Stimulated activated naive B cell treated with anti-CD40 and anti-IgM and Interleukin-4, amounts not matched to agents 10 μg/mL and 1 μg/mL and 100 μg/mL, for 72 hours (primary cell): ENCODE measurements at regions not wholly inside any gene's neighbourhood (a gene's known extent, or its start where the extent isn't known, plus 50 kb on each side); places are given as distances from the start of the nearest gene placed in this dataset.
"Not testable (repeated sequence)": the region's sequence is repeated elsewhere in the genome, so short reads cannot be mapped to it uniquely, and the experiment has no call there.

ENCODE experiments used
- ATAC-seq, 2 donors: fragments of 150-1000 bp; cut with Tn5 transposase; replicated peaks; 2 replicates each; pipeline ENCODE4 v1.10.0; 2021; ENCODE audit warnings: moderate library complexity in 1 of 2
- DNase-seq: peaks from one replicate; pipeline ENCODE4 v3.0.0; 2021
- H3K27ac Mint-ChIP-seq: one replicate; pipeline ENCODE4 v1.8.0; 2022; ENCODE audit warnings: mild to moderate bottlenecking, mixed read lengths
- H3K27me3 Mint-ChIP-seq, 2 donors: one replicate each; pipeline ENCODE4 v1.8.0; 2022; ENCODE audit warnings: mixed read lengths in 2 of 2
- H3K36me3 Mint-ChIP-seq, 2 donors: one replicate each; pipeline ENCODE4 v1.8.0; 2022; ENCODE audit warnings: mixed read lengths in 2 of 2, mild to moderate bottlenecking in 1 of 2
- H3K4me1 Mint-ChIP-seq, 2 donors: one replicate each; pipeline ENCODE4 v1.8.0; 2022; ENCODE audit warnings: mixed read lengths in 2 of 2, mild to moderate bottlenecking in 1 of 2
- H3K4me3 Mint-ChIP-seq, 2 donors: one replicate each; pipeline ENCODE4 v1.8.0; 2022; ENCODE audit warnings: mild to moderate bottlenecking in 2 of 2, mixed read lengths in 2 of 2, moderate library complexity in 1 of 2
- H3K9me3 Mint-ChIP-seq, 2 donors: one replicate each; pipeline ENCODE4 v1.8.0; 2022; ENCODE audit warnings: mixed read lengths in 2 of 2, mild to moderate bottlenecking in 1 of 2

DNA sequence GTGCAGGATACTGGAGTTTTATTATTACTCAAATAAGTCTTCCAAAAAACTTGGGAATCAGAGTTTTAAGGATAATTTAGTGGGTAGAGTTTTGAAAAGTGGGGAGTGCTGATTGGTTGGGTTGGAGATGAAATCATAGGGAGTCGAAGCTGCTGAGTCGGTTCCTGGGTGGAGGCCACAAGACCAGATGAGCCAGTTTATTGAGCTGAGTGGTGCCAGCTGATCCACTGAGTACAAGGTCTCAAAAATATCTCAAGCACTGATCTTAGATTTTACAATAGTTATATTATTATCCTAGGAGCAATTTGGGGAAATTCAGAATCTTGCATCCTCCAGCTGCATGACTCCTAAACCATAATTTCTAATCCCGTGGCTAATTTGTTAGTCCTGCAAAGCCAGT is 804.9 kb upstream of the SEMA6A start:
- ATAC-seq (no peak), DNase-seq (no peak)
- H3K4me1 Mint-ChIP-seq = no peaks in the 10 kb centered on the region
- H3K27me3 Mint-ChIP-seq = no peaks in the 10 kb centered on the region
- no peak overlapping the region for H3K27ac Mint-ChIP-seq
- no peak overlapping the region for H3K4me3 Mint-ChIP-seq
- no peaks in the 10 kb centered on the region for H3K9me3 Mint-ChIP-seq
- no peaks in the 10 kb centered on the region for H3K36me3 Mint-ChIP-seq

DNA sequence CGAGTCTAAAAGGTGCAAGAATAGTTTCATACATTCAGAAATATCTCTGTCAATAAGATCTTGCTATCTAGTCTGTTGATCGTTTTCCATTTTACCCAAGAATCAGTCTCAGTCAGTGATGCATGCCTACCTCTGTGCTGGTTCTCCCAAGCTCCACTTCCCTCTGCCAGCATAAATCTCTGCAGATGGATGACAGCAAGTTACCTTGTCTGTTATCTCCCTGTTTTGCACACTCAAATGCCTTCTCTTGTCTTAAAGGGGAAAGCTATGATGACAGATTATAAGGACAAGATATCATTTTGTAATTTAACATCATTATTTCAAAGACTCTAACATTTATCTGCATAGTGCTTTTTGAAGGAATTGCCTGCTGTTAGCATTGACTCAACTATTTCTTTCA is 802.1 kb upstream of the SEMA6A start:
- ATAC-seq (no peak), DNase-seq (no peak)
- Mint-ChIP-seq H3K27me3 (no peaks in the 10 kb centered on the region), H3K4me3 (no peak overlapping the region), H3K27ac (no peak overlapping the region), H3K9me3 (no peaks in the 10 kb centered on the region), H3K36me3 (no peaks in the 10 kb centered on the region), H3K4me1 (no peaks in the 10 kb centered on the region)

DNA sequence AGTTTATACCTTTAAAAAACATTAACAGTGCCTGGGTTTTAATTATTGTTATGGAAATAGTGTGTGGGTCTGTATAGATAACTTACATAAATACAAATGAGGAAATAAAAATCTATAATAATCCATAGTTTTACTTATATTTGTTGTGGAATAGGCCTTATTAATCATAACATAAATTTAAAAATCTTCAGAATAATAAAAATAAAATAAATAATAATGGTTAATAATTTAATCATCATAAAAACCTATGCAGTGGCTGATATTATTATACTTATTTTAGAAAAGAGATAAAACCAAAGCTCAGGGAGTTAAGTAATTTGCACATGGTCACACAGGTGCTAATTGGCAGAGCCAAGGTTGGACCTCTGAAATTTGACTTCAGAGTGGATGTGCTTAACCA is 785.3 kb upstream of the SEMA6A start:
- H3K36me3 Mint-ChIP-seq = no peaks in the 10 kb centered on the region
- no peak overlapping the region for H3K4me3 Mint-ChIP-seq
- ATAC-seq = no peak
- no peaks in the 10 kb centered on the region for H3K4me1 Mint-ChIP-seq
- no peak for DNase-seq
- H3K27me3 Mint-ChIP-seq = no peaks in the 10 kb centered on the region
- no peaks in the 10 kb centered on the region for H3K9me3 Mint-ChIP-seq
- H3K27ac Mint-ChIP-seq = no peak overlapping the region

DNA sequence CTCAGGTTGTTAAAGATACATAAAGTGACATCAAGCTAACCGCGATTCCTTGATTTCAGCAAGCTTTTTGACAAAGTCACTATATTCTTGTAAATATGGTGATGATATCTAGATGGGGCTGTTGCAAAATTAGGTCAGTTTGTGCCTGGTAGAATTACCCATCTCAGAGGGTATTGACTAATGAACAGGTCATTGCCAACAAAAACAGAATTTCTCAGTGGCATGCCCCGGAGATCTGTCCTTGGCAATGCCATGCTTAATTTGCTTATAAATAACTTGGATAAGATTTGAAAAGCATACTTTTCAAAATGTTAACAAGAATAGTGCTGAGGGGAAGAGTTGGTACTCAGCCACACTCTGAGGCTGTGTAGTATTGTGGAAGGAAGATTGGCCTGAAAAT is 783.3 kb upstream of the SEMA6A start:
- no peaks in the 10 kb centered on the region for H3K36me3 Mint-ChIP-seq
- H3K9me3 Mint-ChIP-seq = no peaks in the 10 kb centered on the region
- no peak overlapping the region for H3K27ac Mint-ChIP-seq
- no peak for ATAC-seq
- no peaks in the 10 kb centered on the region for H3K27me3 Mint-ChIP-seq
- H3K4me1 Mint-ChIP-seq = no peaks in the 10 kb centered on the region
- DNase-seq = no peak
- H3K4me3 Mint-ChIP-seq = no peak overlapping the region

DNA sequence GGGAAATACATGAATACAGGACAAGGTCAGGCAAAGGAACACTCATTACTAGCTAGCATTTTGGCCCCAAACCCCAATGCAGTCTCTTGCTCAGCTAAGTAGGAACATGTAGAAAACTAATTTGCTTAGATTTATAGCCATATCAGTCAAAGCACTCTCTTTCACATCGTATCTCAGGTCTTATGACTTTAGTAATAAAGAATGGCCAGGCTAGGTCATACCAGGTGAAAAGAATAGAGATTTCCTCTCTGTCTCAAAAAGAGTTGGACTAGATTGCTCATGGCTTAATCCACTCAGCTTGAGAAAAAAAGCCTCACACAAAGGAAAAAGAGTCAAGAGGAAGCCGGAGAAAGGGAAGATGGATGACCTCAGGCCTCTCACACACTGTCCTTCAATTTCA is 772.7 kb upstream of the SEMA6A start:
- Mint-ChIP-seq H3K4me1 (no peaks in the 10 kb centered on the region), H3K27ac (no peak overlapping the region), H3K9me3 (peaks cover 0 to 3% of the 10 kb centered on the region in 2 donors), H3K36me3 (no peaks in the 10 kb centered on the region), H3K27me3 (no peaks in the 10 kb centered on the region), H3K4me3 (no peak overlapping the region)
- ATAC-seq (no peak), DNase-seq (no peak)

- H3K27ac Mint-ChIP-seq, H3K4me3 Mint-ChIP-seq, H3K4me1 Mint-ChIP-seq, H3K27me3 Mint-ChIP-seq, H3K36me3 Mint-ChIP-seq, ATAC-seq, DNase-seq, H3K9me3 Mint-ChIP-seq: not testable (repeated sequence)
These were observed 769.1 kb upstream of the SEMA6A start for GRCh38 chr5:117343726-117344125.

DNA sequence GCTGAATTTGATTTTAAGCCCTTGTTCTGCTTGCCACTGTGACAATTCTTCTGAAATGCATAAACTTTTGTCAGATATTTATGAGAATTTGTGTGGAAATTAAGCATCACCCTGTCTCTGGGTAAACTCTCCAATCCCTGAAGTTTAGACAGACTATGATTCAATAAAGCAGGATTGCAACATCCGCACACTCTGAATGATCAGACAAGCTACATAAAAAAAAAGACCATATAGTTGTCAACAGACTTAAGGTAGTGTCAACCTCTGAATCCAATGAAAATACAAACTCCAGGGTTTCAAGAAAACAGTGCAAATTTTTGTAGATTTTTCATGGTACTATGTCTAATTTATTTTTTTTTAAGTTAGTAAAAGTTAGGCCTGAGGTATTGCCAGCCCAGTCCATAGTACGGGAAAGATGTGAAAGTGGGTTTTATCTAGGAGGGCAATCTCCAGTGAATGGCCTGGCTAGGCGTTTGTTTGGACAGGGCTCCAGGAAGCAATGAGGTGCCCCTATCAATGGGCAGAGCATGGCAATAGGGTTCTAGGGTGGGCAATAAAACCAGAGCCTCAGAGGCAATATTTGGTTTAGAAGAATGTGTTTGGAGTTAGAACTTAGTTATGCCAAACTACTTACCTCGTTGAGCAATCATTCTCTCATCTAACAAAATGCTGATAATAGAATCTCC is 762.6 kb upstream of the SEMA6A start:
- no peaks in the 10 kb centered on the region for H3K36me3 Mint-ChIP-seq
- H3K27me3 Mint-ChIP-seq = no peaks in the 10 kb centered on the region
- no peak for DNase-seq
- no peaks in the 10 kb centered on the region for H3K4me1 Mint-ChIP-seq
- H3K27ac Mint-ChIP-seq = no peak overlapping the region
- H3K4me3 Mint-ChIP-seq = no peak overlapping the region
- no peaks in the 10 kb centered on the region for H3K9me3 Mint-ChIP-seq
- ATAC-seq = no peak

DNA sequence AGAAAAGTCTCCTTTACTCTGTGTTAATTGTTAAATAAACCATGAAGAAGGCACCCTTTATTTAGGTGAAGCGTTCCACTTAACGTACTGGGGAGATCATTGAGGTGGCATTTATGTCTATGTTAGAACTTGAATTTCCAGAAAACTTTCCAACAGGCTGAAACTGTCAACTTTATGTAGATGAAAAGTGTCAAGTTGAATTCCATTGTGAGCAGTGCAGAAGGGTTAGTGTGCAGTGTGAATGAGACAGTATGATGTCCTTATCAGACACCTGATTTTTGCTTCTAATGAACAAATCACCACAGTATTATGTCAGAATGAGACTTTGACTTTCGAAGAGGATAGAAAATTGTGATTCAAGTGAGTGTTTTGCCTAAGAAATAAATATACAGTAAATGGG is 761.6 kb upstream of the SEMA6A start:
- no peak overlapping the region for H3K27ac Mint-ChIP-seq
- no peaks in the 10 kb centered on the region for H3K36me3 Mint-ChIP-seq
- no peak overlapping the region for H3K4me3 Mint-ChIP-seq
- ATAC-seq (no peak), DNase-seq (no peak)
- no peaks in the 10 kb centered on the region for H3K9me3 Mint-ChIP-seq
- no peaks in the 10 kb centered on the region for H3K27me3 Mint-ChIP-seq
- no peaks in the 10 kb centered on the region for H3K4me1 Mint-ChIP-seq

GRCh38 chr5:117333011-117333410 is 758.4 kb upstream of the SEMA6A start:
- Mint-ChIP-seq H3K27ac (no peak overlapping the region), H3K27me3 (no peaks in the 10 kb centered on the region), H3K4me1 (no peaks in the 10 kb centered on the region), H3K36me3 (no peaks in the 10 kb centered on the region), H3K4me3 (no peak overlapping the region), H3K9me3 (peaks cover 1 to 3% of the 10 kb centered on the region in 2 donors)
- ATAC-seq (no peak), DNase-seq (no peak)

DNA sequence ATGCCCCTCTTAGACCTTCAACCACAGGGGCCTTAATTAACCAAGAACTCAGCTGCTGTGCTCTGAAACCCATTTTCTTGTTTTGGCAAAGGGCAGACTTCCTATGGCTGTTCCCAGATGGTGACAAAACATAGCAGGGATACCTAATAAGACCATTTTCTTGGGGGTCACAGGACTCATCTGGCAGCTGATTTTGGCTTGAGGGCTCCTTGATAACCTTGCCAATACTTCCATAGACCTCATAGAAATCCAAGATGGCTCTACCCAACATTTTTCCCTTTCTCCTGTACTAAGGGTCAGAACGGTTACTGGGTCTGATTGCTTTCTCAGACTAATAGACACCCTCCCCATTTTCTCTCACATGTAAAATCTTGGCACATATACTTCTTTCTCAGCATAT is 757.7 kb upstream of the SEMA6A start:
- no peaks in the 10 kb centered on the region for H3K27me3 Mint-ChIP-seq

GRCh38 chr5:117327511-117327910 is 752.9 kb upstream of the SEMA6A start:
- ATAC-seq (no peak), DNase-seq (no peak)
- peaks cover 3 to 5% of the 10 kb centered on the region in 2 donors for H3K9me3 Mint-ChIP-seq
- no peaks in the 10 kb centered on the region for H3K4me1 Mint-ChIP-seq
- no peaks in the 10 kb centered on the region for H3K36me3 Mint-ChIP-seq
- no peak overlapping the region for H3K27ac Mint-ChIP-seq
- no peak overlapping the region for H3K4me3 Mint-ChIP-seq
- no peaks in the 10 kb centered on the region for H3K27me3 Mint-ChIP-seq

More for the DNA sequence above, 757.7 kb upstream of the SEMA6A start:
- DNase-seq (no peak), ATAC-seq (no peak)
- H3K27ac Mint-ChIP-seq = no peak overlapping the region
- no peak overlapping the region for H3K4me3 Mint-ChIP-seq
- no peaks in the 10 kb centered on the region for H3K36me3 Mint-ChIP-seq
- H3K9me3 Mint-ChIP-seq = peaks cover 1 to 3% of the 10 kb centered on the region in 2 donors
- H3K4me1 Mint-ChIP-seq = no peaks in the 10 kb centered on the region

- Mint-ChIP-seq H3K4me3 (no peak overlapping the region), H3K27ac (no peak overlapping the region), H3K27me3 (no peaks in the 10 kb centered on the region), H3K4me1 (no peaks in the 10 kb centered on the region), H3K36me3 (no peaks in the 10 kb centered on the region), H3K9me3 (peaks cover 3 to 5% of the 10 kb centered on the region in 2 donors)
- DNase-seq (no peak), ATAC-seq (no peak)
These were observed 752.4 kb upstream of the SEMA6A start for GRCh38 chr5:117326997-117327396.

DNA sequence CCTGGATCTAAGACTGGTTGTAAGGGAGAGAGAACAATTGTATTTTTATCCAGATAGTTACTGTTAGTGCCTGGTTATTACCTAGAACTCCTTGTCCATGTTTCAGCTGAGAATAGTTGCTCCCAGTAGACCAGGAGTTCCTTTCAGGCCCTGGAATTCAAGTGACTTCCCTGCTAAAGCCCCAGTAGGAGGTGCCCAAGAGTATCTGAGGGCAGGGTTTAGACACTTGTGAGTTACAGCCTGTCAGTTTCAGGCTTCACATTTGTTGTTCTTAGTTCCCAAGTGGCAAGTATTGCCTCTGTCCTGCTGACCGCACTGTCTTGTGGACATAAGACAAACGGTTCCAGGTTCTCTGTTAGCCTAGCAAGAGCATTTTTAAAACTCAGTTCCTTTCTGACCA is 743.9 kb upstream of the SEMA6A start:
- Mint-ChIP-seq H3K9me3 (no peaks in the 10 kb centered on the region), H3K27me3 (no peaks in the 10 kb centered on the region), H3K36me3 (no peaks in the 10 kb centered on the region), H3K27ac (no peak overlapping the region), H3K4me1 (no peaks in the 10 kb centered on the region), H3K4me3 (no peak overlapping the region)
- ATAC-seq (no peak), DNase-seq (no peak)

GRCh38 chr5:117315170-117315569 is 740.5 kb upstream of the SEMA6A start:
- Mint-ChIP-seq H3K4me3 (no peak overlapping the region), H3K9me3 (no peaks in the 10 kb centered on the region), H3K27ac (no peak overlapping the region), H3K27me3 (no peaks in the 10 kb centered on the region), H3K36me3 (no peaks in the 10 kb centered on the region), H3K4me1 (no peaks in the 10 kb centered on the region)
- DNase-seq (no peak), ATAC-seq (no peak)

GRCh38 chr5:117304512-117305107 is 730.0 kb upstream of the SEMA6A start:
- not testable (repeated sequence) for H3K4me3 Mint-ChIP-seq, H3K36me3 Mint-ChIP-seq, H3K27me3 Mint-ChIP-seq, DNase-seq, H3K4me1 Mint-ChIP-seq, ATAC-seq, H3K27ac Mint-ChIP-seq, H3K9me3 Mint-ChIP-seq
